Neuronal stem cell (in vitro differentiated cells): ENCODE measurements at regions not wholly inside any gene's neighbourhood (a gene's known extent, or its start where the extent isn't known, plus 50 kb on each side); places are given as distances from the start of the nearest gene placed in this dataset.
A peak's percentile ranks its signal among the peaks of the same experiment; 100 is the strongest.

Source experiments
- DNase-seq: peaks from one replicate; pipeline ENCODE4 v3.0.0-alpha.2; 2013; ENCODE audit warnings: low spot score
- H2AFZ ChIP-seq: one replicate; pipeline ENCODE4 v1.6.1; 2013; ENCODE audit warnings: mild to moderate bottlenecking, low read length, inconsistent platforms
- H2AK5ac ChIP-seq: 2 replicates; pipeline ENCODE4 v1.6.1; 2013; ENCODE audit warnings: low read depth, mild to moderate bottlenecking, inconsistent platforms, low read length, moderate library complexity, mixed read lengths
- H2BK120ac ChIP-seq: 2 replicates; pipeline ENCODE4 v1.6.1; 2013; ENCODE audit warnings: low read depth, mild to moderate bottlenecking, inconsistent platforms, low read length, moderate library complexity, mixed read lengths
- H2BK12ac ChIP-seq: one replicate; pipeline ENCODE4 v1.6.1; 2013; ENCODE audit warnings: low read length, inconsistent platforms
- H2BK15ac ChIP-seq: 2 replicates; pipeline ENCODE4 v1.6.1; 2013; ENCODE audit warnings: mild to moderate bottlenecking, low read length, inconsistent platforms, mixed read lengths
- H2BK5ac ChIP-seq: one replicate; pipeline ENCODE4 v1.6.1; 2013; ENCODE audit warnings: inconsistent platforms, mild to moderate bottlenecking, low read length, moderate library complexity
- H3K14ac ChIP-seq: one replicate; pipeline ENCODE4 v1.6.1; 2013; ENCODE audit warnings: low read length, inconsistent platforms
- H3K18ac ChIP-seq: 2 replicates; pipeline ENCODE4 v1.6.1; 2013; ENCODE audit warnings: low read length, inconsistent platforms
- H3K23ac ChIP-seq: 2 replicates; pipeline ENCODE4 v1.6.1; 2013; ENCODE audit warnings: low read depth, mild to moderate bottlenecking, mixed read lengths, low read length, inconsistent platforms; ENCODE audit not compliant: poor library complexity
- H3K27ac ChIP-seq: replicated peaks from 3 replicates; pipeline ENCODE4 v1.5.1; 2013; ENCODE audit warnings: low read length, inconsistent platforms
- H3K27me3 ChIP-seq, 3 experiments: 2 replicates each; pipeline ENCODE4 v1.6.1; 2013; ENCODE audit warnings: low read length in 3 of 3, mild to moderate bottlenecking in 2 of 3, inconsistent platforms in 1 of 3, low read depth in 1 of 3, mixed read lengths in 1 of 3, moderate library complexity in 1 of 3; ENCODE audit not compliant: control insufficient read depth in 3 of 3, insufficient read depth in 3 of 3
- H3K36me3 ChIP-seq, 2 donors: replicated peaks in 1 of 2; 2 replicates each; pipeline ENCODE4 v1.6.1; 2013; ENCODE audit warnings: low read length in 2 of 2; ENCODE audit not compliant: control insufficient read depth in 2 of 2, insufficient read depth in 2 of 2
- H3K4ac ChIP-seq: 2 replicates; pipeline ENCODE4 v1.6.1; 2013; ENCODE audit warnings: inconsistent platforms, mild to moderate bottlenecking, low read length, moderate library complexity
- H3K4me1 ChIP-seq, 2 donors: 1 replicate in 1 of 2; 2 replicates in 1 of 2; pipeline ENCODE4 v1.6.1; 2013; ENCODE audit warnings: low read length in 2 of 2, low read depth in 1 of 2; ENCODE audit not compliant: control insufficient read depth in 2 of 2, insufficient read depth in 1 of 2
- H3K4me2 ChIP-seq: one replicate; pipeline ENCODE4 v1.6.1; 2013; ENCODE audit warnings: mild to moderate bottlenecking, low read length, inconsistent platforms; ENCODE audit not compliant: insufficient read depth, poor library complexity, severe bottlenecking
- H3K4me3 ChIP-seq, 2 donors: 2 replicates each; pipeline ENCODE4 v1.5.1; 2013; ENCODE audit warnings: low read length in 2 of 2, mild to moderate bottlenecking in 2 of 2, inconsistent platforms in 1 of 2, moderate library complexity in 1 of 2
- H3K79me1 ChIP-seq: one replicate; pipeline ENCODE4 v1.6.1; 2013; ENCODE audit warnings: low read depth, mild to moderate bottlenecking, inconsistent platforms, low read length, moderate library complexity
- H3K9ac ChIP-seq: one replicate; pipeline ENCODE4 v1.6.1; 2013; ENCODE audit warnings: mild to moderate bottlenecking, low read depth, low read length, inconsistent platforms; ENCODE audit not compliant: poor library complexity
- H3K9me3 ChIP-seq, 2 donors: replicated peaks in 1 of 2; 2 replicates each; pipeline versions ENCODE3 to v1.6.1; 2013; ENCODE audit warnings: low read length in 2 of 2, mild to moderate bottlenecking in 2 of 2, inconsistent platforms in 1 of 2, low read depth in 1 of 2, mixed read lengths in 1 of 2, moderate library complexity in 1 of 2; ENCODE audit not compliant: control insufficient read depth in 2 of 2, insufficient read depth in 1 of 2
- H4K8ac ChIP-seq: one replicate; pipeline ENCODE4 v1.6.1; 2013; ENCODE audit warnings: low read depth, mild to moderate bottlenecking, inconsistent platforms, low read length, moderate library complexity
- H4K91ac ChIP-seq: one replicate; pipeline ENCODE4 v1.6.1; 2013; ENCODE audit warnings: low read length, low read depth, mild to moderate bottlenecking, inconsistent platforms; ENCODE audit not compliant: poor library complexity
- WGBS, 2 donors: extraction: QIAGEN DNeasy Blood & Tissue Kit; methylation state at CpG; one replicate each; pipeline ENCODE4 v1.1.7; 2013; ENCODE audit warnings: missing lambda C conversion rate in 2 of 2, mixed read lengths in 1 of 2; ENCODE audit not compliant: insufficient read length in 2 of 2, insufficient replicate concordance in 1 of 2; ENCODE audit errors: extremely low coverage in 2 of 2; 5-methylcytosine and 5-hydroxymethylcytosine counted together

- no peak overlapping the region for H3K23ac ChIP-seq
- H3K4me1 ChIP-seq = no peaks in the 10 kb centered on the region
- H3K14ac ChIP-seq = no peak overlapping the region
- H2AFZ ChIP-seq = no peak overlapping the region
- no peak overlapping the region for H3K27ac ChIP-seq
- no peak overlapping the region for H2AK5ac ChIP-seq
- no peak for DNase-seq
- H2BK5ac ChIP-seq = no peak overlapping the region
- H3K27me3 ChIP-seq = no peaks in the 10 kb centered on the region
- no peak overlapping the region for H2BK120ac ChIP-seq
- no peak overlapping the region for H3K4ac ChIP-seq
- no peak overlapping the region for H3K4me2 ChIP-seq
- no peaks in the 10 kb centered on the region for H3K79me1 ChIP-seq
- H3K9me3 ChIP-seq = peaks cover 0 to 12% of the 10 kb centered on the region in 2 donors
- no peaks in the 10 kb centered on the region for H3K36me3 ChIP-seq
- no peak overlapping the region for H2BK12ac ChIP-seq
- H3K9ac ChIP-seq = no peak overlapping the region
- H2BK15ac ChIP-seq = no peak overlapping the region
- H4K8ac ChIP-seq = no peak overlapping the region
- no peak overlapping the region for H3K4me3 ChIP-seq
- H4K91ac ChIP-seq = no peak overlapping the region
- H3K18ac ChIP-seq = no peak overlapping the region
Measured at GRCh38 chr6:113148566-113148965, 708.6 kb upstream of the MARCKS start.

- H4K8ac ChIP-seq = no peak overlapping the region
- no peak overlapping the region for H3K4me3 ChIP-seq
- H2BK5ac ChIP-seq = no peak overlapping the region
- no peaks in the 10 kb centered on the region for H3K27me3 ChIP-seq
- WGBS, 2 donors = no CpG with 5 or more reads among the region's 1 CpG
- peaks cover 0 to 12% of the 10 kb centered on the region in 2 donors for H3K9me3 ChIP-seq
- H2BK12ac ChIP-seq = no peak overlapping the region
- no peaks in the 10 kb centered on the region for H3K79me1 ChIP-seq
- H4K91ac ChIP-seq = no peak overlapping the region
- no peak overlapping the region for H3K18ac ChIP-seq
- no peaks in the 10 kb centered on the region for H3K4me1 ChIP-seq
- no peak overlapping the region for H3K4me2 ChIP-seq
- H3K4ac ChIP-seq = no peak overlapping the region
- H3K36me3 ChIP-seq = no peaks in the 10 kb centered on the region
- H3K9ac ChIP-seq = no peak overlapping the region
- no peak overlapping the region for H3K23ac ChIP-seq
- DNase-seq = no peak
- H3K27ac ChIP-seq = no peak overlapping the region
- H3K14ac ChIP-seq = no peak overlapping the region
- no peak overlapping the region for H2BK15ac ChIP-seq
- no peak overlapping the region for H2BK120ac ChIP-seq
- H2AFZ ChIP-seq = no peak overlapping the region
- H2AK5ac ChIP-seq = no peak overlapping the region
Measured at GRCh38 chr6:113149511-113149910, 707.6 kb upstream of the MARCKS start.

- H3K4me2 ChIP-seq = no peak overlapping the region
- H3K18ac ChIP-seq = no peak overlapping the region
- peak overlapping the region; percentile 68 for H2AFZ ChIP-seq
- H3K4me3 ChIP-seq = no peak overlapping the region
- H3K79me1 ChIP-seq = no peaks in the 10 kb centered on the region
- WGBS, 2 donors = no CpG with 5 or more reads among the region's 5 CpGs
- no peak overlapping the region for H3K27ac ChIP-seq
- H3K4me1 ChIP-seq = peaks cover 0 to 5% of the 10 kb centered on the region in 2 donors
- no peaks in the 10 kb centered on the region for H3K27me3 ChIP-seq
- H2BK5ac ChIP-seq = no peak overlapping the region
- no peak for DNase-seq
- no peak overlapping the region for H3K23ac ChIP-seq
- H3K4ac ChIP-seq = no peak overlapping the region
- H3K14ac ChIP-seq = no peak overlapping the region
- no peaks in the 10 kb centered on the region for H3K36me3 ChIP-seq
- H3K9ac ChIP-seq = no peak overlapping the region
- H3K9me3 ChIP-seq = no peaks in the 10 kb centered on the region
- H2BK120ac ChIP-seq = no peak overlapping the region
- no peak overlapping the region for H2BK15ac ChIP-seq
- H4K91ac ChIP-seq = no peak overlapping the region
- no peak overlapping the region for H2BK12ac ChIP-seq
- H2AK5ac ChIP-seq = no peak overlapping the region
- H4K8ac ChIP-seq = no peak overlapping the region
Measured at GRCh38 chr6:113160306-113161017, 696.7 kb upstream of the MARCKS start.

GRCh38 chr6:113161018-113161315 lies 696.2 kb upstream of the MARCKS start:
- Histone ChIP-seq H3K27me3 (no peaks in the 10 kb centered on the region), H3K36me3 (no peaks in the 10 kb centered on the region), H4K8ac (no peak overlapping the region), H4K91ac (no peak overlapping the region), H3K27ac (no peak overlapping the region), H3K9me3 (no peaks in the 10 kb centered on the region), H3K23ac (no peak overlapping the region), H3K14ac (no peak overlapping the region), H3K4me2 (no peak overlapping the region), H2AFZ (peak overlapping the region; percentile 68), H2BK5ac (no peak overlapping the region), H3K79me1 (no peaks in the 10 kb centered on the region), H2BK12ac (no peak overlapping the region), H3K4ac (no peak overlapping the region), H3K4me3 (no peak overlapping the region), H3K18ac (no peak overlapping the region), H3K4me1 (peaks cover 0 to 5% of the 10 kb centered on the region in 2 donors), H3K9ac (no peak overlapping the region), H2BK15ac (no peak overlapping the region), H2BK120ac (no peak overlapping the region), H2AK5ac (no peak overlapping the region)
- no CpG with 5 or more reads among the region's 1 CpG for WGBS, 2 donors
- no peak for DNase-seq
